Stimulated activated CD8-positive, alpha-beta memory T cell treated with anti-CD3 and anti-CD28 coated beads, Interleukin-12 subunit alpha, Interleukin-12 subunit beta, amount 100 ng/mL, for 4 hours (primary cell): ENCODE measurements at regions not wholly inside any gene's neighbourhood (a gene's known extent, or its start where the extent isn't known, plus 50 kb on each side); places are given as distances from the start of the nearest gene placed in this dataset.
"Not testable (repeated sequence)": the region's sequence is repeated elsewhere in the genome, so short reads cannot be mapped to it uniquely, and the experiment has no call there.

ENCODE experiments used
- DNase-seq: peaks from one replicate; pipeline ENCODE4 v3.0.0-alpha.2; 2020; ENCODE audit warnings: low read depth

DNA sequence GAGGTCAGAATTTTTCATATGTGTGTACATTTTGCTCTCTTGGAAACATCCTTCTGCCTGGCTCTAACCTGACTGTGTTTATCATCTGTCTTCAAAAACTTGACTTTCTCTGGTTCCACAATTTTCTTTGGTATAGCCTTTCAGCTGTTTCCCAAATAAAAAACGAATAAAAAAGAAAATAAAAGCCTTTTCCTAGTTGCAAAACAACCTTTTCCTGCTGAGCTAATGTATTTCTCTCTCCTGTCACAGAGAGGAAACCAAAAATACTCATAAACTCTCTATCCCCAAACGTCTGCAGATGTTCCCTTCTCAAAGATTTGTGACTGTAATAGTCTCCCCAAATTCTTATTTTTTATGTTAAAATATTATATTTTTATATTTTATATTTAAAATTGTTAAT is 505.3 kb upstream of the SLC39A10 start:
- DNase-seq: no peak

DNA sequence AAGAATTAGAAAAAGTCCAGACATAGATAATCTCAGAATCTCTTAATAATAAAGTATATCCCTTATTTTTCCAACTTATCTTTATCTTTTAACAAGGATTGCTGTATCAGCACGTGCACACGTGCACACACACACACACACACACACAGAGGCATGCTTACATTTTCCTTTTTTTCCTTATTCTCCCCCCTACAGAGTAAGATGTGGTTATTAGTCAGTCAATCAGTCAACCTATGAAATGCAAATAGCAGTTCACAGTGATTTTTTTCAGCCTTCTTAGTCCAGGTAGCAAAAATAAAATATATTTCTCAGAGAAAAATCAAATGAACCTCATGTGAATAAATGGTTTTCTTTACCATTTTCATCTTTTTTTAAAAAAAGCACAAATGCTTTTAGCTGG is 506.2 kb upstream of the SLC39A10 start:
- no peak for DNase-seq

DNA sequence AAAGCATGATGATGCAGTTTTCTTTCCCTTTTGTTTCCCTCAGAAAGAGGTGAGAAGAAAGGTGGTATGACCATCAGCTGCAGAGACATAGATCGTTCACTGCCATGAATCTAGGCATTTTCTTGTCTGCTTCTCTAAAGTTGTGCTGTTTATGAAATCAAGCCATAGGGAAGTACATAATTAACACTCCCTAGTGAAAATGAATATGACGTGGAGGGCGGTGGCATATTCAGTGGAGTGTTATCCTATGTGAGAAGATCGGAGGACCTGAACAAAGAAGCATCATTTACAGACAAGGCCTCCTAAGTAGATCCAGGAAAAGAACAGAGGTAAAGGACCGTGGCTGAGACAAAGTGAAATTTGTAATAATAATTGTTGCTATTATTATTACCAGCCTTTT is 509.0 kb upstream of the SLC39A10 start:
- DNase-seq: no peak

DNA sequence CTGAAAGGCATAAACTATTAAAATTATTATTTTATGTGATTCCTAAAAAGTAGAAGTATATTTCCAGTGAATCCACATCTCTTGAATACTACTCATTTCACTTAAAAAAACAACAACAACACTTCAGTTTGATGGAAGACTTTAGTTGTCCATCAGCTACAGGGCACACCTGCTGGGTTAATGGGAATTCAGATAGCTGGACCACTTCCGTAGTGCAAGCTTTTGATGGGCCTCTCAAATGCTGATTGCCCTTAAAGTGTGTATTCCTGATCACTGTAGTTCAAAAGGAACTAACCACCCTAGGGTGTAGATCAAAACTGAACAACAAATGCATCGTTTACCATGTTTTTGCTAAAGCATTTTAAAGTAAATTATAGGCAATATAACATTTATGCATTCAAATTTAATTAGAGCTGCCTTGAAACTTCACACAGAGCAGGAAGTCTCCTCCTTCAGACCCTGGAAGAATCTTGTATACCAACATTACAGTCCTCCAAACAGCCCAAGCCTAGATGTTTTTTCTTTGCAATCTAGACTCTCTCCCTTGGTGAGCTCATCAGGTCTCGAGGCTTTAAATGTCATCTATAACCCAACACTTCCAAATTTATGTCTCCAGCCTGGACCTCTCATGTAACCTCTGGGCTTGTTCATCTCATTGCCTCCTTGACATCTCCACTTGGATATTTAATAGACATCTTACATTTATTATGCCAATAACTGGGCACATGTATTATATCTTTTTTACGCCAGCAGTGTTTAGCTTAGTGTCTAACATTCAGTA is 510.1 kb upstream of the SLC39A10 start:
- DNase-seq: no peak

- no peak for DNase-seq
Measured at GRCh38 chr2:195138435-195138834, 518.6 kb upstream of the SLC39A10 start.

- not testable (repeated sequence) for DNase-seq
Measured at GRCh38 chr2:195125889-195126288, 531.1 kb upstream of the SLC39A10 start.

DNA sequence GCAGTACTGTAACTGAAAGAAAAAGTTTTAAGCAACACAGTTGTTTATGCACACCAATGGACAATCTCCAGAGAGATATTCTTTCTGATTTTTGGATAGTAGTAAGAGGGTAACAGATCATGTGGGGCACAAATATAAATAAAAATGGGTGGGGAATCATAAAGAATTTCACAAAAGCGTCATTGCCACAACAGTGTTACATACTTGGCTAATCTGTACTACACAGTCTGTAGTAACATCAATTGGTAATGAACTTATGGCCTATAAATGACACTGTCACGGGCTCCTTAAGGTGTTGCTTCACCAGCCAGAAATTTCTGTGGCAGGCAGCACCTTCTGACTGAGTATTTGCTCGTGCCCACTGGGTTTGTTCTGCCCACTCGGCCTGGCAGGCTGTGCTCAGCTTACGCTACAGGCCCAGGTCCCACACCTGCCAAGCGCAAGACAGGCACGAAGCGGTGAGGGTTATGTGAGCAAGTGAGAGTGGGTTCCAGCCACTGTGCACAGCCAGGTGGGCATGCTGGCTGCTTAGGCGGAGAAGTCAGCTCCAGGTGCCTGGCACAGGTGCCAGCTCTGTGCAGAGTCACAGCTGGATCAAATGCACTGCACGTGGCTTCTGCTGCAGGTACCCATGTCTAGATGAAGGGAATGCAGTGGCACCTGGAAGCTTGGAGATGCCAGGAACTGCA is 532.5 kb upstream of the SLC39A10 start:
- DNase-seq: no peak

GRCh38 chr2:195122653-195123052 is 534.4 kb upstream of the SLC39A10 start:
- no peak for DNase-seq

DNA sequence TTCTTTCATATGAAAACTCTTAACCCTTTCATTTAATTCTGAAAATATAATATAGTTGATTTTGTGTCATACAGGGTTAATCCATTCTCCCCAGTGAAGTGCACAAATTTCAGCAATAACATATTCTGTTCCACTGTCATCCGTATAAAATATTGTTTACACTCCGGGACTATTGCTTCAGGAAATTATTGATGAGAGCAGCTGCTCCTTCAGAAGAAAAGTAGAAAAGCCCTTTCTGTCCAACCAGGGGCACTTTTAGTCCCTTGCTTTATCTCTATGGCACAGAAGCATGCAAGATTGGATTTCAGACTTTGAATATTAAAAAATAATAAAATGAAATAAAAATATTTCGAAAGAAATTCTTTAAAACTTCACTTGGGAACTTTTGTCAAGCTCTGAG is 535.7 kb upstream of the SLC39A10 start:
- DNase-seq: no peak

- no peak for DNase-seq
Measured at GRCh38 chr2:195119231-195119630, 537.8 kb upstream of the SLC39A10 start.

DNA sequence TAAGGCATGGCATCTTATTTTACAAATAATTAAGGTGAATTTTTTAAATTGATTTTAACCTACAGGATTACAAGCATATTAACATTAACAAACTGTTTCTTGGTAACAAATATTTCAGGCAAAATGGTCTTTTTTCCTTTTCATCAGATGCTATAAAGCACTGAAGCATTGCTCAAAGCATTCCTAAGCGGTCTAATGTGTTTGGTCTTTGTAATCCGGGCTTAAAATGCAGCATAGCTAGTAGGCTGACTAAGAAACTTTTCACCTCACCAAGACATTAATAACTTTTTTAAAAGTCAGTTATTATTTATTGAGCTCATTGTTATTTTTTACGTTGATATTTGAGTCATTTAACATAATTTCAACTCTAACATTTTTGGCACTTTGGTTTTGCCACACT is 538.8 kb upstream of the SLC39A10 start:
- no peak for DNase-seq

GRCh38 chr2:195117011-195117410 is 540.0 kb upstream of the SLC39A10 start:
- DNase-seq: no peak

GRCh38 chr2:195115738-195116137 is 541.3 kb upstream of the SLC39A10 start:
- DNase-seq: no peak

DNA sequence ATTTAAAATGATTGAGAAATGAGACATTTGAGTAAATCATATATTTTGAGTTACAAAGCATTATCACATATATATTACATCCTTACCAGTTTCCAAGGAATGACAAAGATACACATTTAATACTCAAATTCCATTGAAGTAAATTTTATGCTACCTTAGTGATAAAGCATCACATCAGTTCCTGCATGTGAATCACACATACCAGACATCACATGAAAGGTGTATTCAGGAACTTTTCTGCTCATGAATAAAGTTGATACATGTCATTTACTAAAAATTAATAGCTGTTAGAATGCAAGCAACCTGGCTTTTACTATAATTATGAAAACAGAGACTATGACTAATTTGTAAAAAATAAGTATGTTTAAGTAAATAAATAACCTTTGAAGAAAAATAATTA is 548.8 kb upstream of the SLC39A10 start:
- no peak for DNase-seq

DNA sequence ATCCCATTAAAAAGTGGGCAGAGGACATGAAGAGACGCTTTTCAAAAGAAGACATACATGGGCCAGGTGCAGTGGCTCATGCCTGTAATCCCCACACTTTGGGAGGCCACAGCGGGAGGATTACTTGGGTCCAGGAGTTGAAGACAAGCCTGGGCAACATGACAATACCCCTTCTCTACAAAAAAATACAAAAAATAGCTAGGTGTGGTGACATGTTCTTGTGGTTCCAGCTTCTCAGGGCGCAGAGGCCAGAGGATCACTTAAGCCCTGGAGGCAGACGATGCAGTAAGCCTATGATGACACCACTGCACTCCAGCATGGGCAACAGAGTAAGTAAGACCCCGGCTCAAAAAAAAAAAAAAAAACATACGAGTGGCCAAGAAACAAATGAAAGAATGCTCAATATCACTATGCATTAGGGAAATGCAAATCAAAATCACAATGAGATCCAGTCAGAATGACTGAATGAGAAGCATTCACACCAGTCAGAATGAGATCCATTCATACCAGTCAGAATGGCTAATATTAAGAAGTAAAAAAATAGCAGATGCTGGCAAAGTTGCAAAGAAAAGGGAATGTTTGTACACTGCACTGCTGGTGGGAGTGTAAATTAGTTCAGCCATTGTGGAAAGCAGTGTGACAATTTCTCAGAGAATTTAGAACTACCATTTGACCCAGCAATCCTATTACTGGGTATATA is 550.2 kb upstream of the SLC39A10 start:
- DNase-seq: no peak

DNA sequence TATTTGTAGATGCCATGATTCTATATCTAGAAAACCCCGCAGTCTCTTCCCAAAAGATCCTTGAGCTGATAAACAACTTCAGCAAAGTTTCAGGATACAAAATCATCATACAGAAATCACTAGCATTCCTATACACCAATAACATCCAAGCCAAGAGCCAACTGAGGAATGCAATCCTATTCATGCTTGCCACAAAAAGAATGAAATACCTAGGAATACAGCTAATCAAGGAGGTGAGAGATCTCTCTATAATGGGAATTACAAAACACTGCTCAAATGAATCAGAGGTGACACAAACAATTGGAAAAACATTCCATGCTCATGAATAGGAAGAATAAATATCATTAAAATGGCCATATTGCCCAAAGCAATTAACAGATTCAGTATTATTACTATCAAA is 551.4 kb upstream of the SLC39A10 start:
- DNase-seq: no peak

DNA sequence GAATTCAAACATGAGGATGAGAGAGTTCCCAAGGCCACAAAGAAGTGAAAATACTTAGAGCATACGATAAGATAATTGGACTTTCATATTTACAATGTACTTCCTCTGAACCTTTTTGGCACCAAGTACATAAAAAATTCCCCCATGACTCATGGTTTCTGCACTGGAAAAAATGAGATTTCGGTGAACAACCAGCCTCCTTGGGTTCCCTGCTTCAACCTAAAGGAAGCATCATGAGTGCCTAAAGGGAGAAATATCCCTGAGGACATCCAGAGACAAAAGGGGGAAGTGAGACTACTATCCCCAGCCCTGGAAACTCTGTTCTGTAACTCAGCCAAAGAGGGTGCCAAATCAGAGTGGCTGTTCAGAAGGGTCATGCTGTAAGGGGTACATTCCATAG is 562.7 kb upstream of the SLC39A10 start:
- DNase-seq: no peak

- DNase-seq: no peak
Measured at GRCh38 chr2:195092341-195092740, 564.7 kb upstream of the SLC39A10 start.

DNA sequence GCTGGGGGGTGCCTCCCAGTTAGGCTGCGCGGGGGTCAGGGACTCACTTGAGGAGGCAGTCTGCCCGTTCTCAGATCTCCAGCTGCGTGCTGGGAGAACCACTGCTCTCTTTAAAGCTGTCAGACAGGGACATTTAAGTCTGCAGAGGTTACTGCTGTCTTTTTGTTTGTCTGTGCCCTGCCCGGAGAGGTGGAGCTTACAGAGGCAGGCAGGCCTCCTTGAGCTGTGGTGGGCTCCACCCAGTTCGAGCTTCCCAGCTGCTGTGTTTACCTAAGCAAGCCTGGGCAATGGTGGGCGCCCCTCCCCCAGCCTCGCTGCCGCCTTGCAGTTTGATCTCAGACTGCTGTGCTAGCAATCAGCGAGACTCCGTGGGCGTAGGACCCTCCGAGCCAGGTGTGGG is 584.2 kb upstream of the SLC39A10 start:
- DNase-seq: not testable (repeated sequence)

GRCh38 chr2:195057001-195057400 is 600.0 kb upstream of the SLC39A10 start:
- DNase-seq: no peak

GRCh38 chr2:195055996-195056395 is 601.0 kb upstream of the SLC39A10 start:
- no peak for DNase-seq

DNA sequence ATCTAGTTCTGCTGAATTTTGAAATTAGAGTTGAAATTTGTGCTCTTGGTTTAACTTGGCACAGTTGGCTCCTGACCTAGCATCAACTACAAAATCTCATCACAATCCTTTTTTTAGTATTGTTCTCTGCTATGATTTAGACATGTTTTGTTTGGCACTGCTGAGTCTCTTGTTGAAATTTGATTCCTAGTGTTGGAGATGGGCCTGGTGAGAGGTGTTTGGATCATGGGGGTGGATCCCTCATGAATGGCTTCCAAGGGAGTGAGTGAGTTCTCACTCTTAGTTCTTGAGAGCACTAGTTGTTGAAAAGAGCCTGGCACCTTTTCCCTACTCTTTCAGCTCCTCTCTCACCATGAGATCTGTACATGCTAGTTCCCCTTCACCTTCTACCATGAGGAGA is 605.6 kb upstream of the SLC39A10 start:
- DNase-seq: no peak

- no peak for DNase-seq
Measured at GRCh38 chr2:195049372-195050031, 607.5 kb upstream of the SLC39A10 start.
